ENCODE measurements at regions not wholly inside any gene's neighbourhood (a gene's known extent, or its start where the extent isn't known, plus 50 kb on each side); places are given as distances from the start of the nearest gene placed in this dataset.

GRCh38 chr6:132087391-132087790 is 136.2 kb upstream of the CCN2 start:
- DNase-seq = no peak

- DNase-seq = no peak
These were observed 134.6 kb upstream of the CCN2 start for GRCh38 chr6:132085731-132086130.

- DNase-seq = no peak
These were observed 133.8 kb upstream of the CCN2 start for GRCh38 chr6:132084811-132085509.

DNA sequence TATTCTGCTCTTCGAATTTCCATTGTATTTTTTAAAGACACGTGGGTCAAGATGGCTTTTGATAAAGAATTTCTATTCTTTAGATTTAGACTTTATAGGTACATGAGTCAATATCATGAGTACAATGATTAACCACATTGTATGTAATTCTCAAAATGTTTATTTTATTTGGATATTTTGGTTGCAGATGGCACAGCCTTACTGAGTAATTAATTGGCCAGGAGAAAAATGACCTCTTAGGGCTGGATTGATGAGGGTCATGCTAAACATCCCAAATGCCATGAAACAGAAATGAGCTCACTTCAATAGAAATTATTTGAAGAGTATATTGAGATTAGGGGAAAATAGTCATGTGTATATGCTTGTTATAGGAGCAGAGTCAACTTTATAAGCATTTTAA is 131.2 kb upstream of the CCN2 start:
- DNase-seq = no peak

GRCh38 chr6:132081338-132081737 is 130.2 kb upstream of the CCN2 start:
- DNase-seq = no peak

DNA sequence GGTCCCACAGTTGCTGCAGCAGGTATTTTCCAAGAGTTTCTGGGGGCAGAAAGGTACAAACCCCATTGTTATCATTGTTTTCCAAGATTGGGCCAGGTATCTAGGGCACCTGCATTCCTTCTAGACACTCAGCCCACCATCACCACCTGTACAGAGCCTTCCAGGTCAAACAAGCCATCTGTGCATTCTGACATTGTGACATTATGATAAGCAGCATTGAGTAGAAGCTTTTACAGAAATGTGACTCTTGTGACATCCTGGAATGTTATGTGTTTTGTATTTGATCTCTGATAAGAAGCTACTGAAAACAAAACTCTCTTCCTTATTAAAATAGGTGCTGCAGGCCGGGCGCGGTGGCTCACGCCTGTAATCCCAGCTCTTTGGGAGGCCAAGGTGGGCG is 128.1 kb upstream of the CCN2 start:
- no peak for DNase-seq

GRCh38 chr6:132076452-132076851 is 125.3 kb upstream of the CCN2 start:
- DNase-seq = no peak

DNA sequence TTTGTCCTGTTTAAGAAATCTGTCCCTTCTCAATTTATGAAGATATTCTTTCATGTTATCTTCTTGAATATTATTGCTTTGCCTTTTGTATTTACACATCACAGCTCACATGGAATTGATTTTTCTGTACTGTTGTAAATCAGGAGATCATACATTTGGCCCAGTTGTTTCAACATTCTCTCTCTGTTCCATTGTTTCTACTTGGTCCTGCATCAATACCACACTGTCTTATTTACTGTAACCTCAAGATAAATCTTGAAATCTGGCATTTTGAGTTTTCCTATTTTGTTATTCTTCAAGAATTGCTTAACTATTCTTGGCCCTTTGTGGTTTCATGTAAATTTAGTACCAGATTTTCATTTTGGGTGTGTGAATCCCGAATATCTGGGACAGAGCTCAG is 121.7 kb upstream of the CCN2 start:
- no peak for DNase-seq

- no peak for DNase-seq
These were observed 121.1 kb upstream of the CCN2 start for GRCh38 chr6:132072271-132072670.

GRCh38 chr6:132070356-132070755 is 119.2 kb upstream of the CCN2 start:
- DNase-seq = no peak

DNA sequence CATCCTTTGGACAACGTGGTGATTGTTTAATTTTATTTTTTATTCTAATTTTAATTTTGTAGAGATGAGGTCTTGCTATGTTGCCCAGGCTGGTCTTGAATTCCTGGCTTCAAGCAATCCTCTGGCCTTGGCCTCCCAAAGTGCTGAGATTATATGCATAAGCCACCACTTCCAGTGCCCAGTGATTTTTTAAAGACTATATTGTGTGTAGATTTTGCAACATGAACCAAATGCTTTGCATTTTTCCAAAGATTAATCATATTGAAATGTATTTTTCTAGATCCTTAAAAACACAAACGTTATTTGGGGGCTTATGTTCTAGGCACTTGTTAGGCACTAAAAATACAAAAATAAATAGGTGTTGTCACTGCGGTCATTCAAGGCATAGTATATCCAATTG is 117.6 kb upstream of the CCN2 start:
- DNase-seq = no peak

DNA sequence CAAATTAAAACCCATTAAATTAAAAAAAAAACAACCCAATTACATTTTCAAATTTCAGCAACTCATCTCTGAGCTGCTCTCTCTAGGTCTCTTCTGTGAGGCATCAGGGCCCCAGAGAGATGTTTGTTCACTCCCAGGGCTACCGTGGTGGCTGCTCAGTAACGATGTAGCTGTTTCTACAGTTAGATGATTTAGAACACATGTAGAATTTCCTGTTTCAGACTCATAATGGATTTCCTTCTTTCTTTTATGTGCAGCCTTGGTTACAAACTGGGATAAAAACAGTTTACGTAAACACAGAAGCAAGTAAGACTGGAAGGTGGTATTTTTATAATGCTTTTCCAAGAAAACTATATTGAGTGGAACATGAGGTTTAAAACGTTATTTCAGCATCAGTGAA is 116.1 kb upstream of the CCN2 start:
- no peak for DNase-seq

DNA sequence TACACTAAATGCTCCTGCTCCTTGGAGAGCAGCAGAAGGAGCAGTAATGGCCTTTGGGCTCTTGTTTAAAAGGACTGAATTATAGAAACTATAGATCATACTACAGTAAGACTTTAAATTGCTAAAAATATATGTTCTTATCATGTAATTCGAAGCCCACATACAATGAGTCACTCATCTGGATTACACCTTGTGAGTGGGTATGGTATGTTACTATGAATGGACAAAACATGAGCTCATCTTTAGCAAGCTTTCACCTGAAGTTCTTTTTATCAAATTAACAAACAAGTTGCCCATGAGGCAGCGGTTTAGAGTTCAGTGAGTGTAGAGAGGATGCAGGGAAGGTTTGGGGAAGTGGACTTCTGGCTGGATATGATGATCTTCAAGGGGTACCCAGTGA is 114.4 kb upstream of the CCN2 start:
- DNase-seq = no peak

- DNase-seq = no peak
These were observed 112.6 kb upstream of the CCN2 start for GRCh38 chr6:132063738-132064137.

DNA sequence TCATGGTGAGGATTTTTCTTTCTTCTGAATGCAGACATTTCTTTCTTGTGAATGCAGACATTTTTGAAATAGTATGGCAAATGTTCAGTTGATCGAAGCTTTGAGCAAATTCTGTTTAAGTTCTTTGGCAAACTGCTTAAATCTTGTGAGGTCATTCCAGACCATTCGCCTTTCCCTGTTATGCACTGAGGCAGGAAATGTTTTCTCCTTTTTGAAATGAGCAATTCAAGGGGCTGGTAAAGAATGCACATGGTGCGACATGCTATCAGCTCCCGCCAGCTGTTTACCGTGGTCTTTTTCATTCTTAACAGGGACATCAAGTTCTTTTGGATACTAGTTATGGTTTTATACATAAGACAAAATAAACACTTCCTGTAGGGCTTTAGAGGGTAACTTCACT is 112.0 kb upstream of the CCN2 start:
- no peak for DNase-seq

GRCh38 chr6:132062626-132063025 is 111.5 kb upstream of the CCN2 start:
- no peak for DNase-seq

GRCh38 chr6:132061381-132061780 is 110.2 kb upstream of the CCN2 start:
- no peak for DNase-seq

GRCh38 chr6:132060591-132060990 is 109.4 kb upstream of the CCN2 start:
- DNase-seq = no peak

GRCh38 chr6:132058975-132059374 is 107.8 kb upstream of the CCN2 start:
- DNase-seq = no peak

GRCh38 chr6:132054525-132054924 is 103.4 kb upstream of the CCN2 start:
- no peak for DNase-seq

DNA sequence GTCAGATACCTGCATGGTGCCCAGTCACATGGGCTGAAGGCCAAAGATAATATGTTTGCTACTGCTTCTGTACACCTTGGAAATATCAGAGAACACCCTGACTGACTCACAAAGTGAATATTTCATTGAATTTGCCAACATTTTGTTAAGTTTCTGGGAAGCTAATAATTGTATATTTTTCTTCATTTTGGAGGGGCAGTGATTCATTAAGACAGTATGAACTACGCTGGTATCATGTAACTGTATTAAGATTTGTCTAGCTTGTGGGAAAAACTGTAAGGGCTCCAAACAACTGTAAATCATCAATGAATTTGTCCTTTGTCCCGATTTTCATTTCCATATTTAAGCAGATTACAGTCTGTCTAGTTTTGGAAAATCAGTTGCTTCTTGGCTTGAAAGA is 102.3 kb upstream of the CCN2 start:
- no peak for DNase-seq

GRCh38 chr6:132052096-132052495 is 100.9 kb upstream of the CCN2 start:
- no peak for DNase-seq

GRCh38 chr6:132045877-132046276 is 94.7 kb upstream of the CCN2 start:
- no peak for DNase-seq

GRCh38 chr6:132043148-132043547 is 92.0 kb upstream of the CCN2 start:
- DNase-seq = no peak

DNA sequence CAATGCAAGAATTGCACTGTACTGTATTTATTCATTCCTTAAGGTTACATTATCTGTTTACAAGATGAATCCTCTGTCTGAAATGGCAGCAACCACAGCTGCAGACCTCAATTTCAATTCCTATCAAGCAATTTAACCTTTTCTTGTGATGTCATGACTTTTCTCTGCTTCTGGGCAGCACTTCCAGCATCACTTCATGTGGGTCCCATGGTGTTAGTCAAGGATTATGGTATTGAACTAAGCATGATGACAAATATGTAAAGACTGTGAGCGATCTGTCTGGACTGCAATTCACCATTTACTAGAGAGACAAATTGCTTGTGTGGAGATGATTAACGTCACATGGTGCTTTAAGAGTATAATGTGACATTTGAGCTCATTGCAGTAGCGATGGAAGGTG is 90.5 kb upstream of the CCN2 start:
- no peak for DNase-seq

DNA sequence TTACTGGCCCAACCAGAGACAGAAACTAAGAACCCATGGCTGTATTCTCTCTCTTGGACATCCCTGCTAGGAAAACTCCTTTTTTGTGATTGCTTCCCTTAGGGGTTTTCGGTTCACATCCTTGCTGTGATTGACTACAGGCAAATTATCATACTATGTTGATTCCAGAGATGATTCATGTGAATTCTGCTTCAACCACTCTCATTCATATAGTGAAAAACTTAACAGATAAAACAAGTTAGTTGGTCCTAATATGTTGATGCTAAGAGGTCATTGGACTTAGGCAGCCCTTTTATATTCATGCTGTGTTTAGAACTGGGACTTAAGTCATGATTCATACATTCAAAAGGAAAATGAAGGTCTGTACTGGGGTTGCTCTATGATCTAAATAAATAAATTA is 76.9 kb upstream of the CCN2 start:
- no peak for DNase-seq
